ENCODE measurements at regions not wholly inside any gene's neighbourhood (a gene's known extent, or its start where the extent isn't known, plus 50 kb on each side); places are given as distances from the start of the nearest gene placed in this dataset.
"Not testable (repeated sequence)": the region's sequence is repeated elsewhere in the genome, so short reads cannot be mapped to it uniquely, and the experiment has no call there.

DNA sequence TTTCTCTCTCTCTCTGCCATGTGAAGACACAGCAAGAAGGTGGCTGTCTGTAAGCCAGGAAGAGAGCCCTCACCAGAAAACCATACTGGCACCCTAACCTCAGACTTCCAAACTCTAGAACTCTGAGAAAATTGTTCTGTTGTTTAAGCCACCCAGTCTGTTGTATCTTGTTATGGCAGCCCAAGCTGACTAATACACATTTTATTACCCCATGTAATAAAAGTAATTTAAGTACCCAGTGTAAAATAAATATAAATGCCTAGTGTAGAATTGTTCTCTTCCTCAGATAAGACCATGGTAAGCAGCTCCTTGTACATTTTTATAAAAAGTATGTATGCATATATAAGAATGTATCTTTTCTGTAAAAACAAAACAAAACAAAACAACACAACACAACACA is 119.7 kb downstream of the DTL start:
- Mint-ChIP-seq H3K27me3 (ENCODE audit: low read depth) (no peaks in the 10 kb centered on the region), H3K36me3 (ENCODE audit: insufficient read depth) (no peaks in the 10 kb centered on the region), H3K4me3 (no peak overlapping the region), H3K9me3 (no peaks in the 10 kb centered on the region), H3K4me1 (ENCODE audit: low read depth) (peaks cover 7% of the 10 kb centered on the region)
- DNase-seq (no peak), ATAC-seq (no peak)

DNA sequence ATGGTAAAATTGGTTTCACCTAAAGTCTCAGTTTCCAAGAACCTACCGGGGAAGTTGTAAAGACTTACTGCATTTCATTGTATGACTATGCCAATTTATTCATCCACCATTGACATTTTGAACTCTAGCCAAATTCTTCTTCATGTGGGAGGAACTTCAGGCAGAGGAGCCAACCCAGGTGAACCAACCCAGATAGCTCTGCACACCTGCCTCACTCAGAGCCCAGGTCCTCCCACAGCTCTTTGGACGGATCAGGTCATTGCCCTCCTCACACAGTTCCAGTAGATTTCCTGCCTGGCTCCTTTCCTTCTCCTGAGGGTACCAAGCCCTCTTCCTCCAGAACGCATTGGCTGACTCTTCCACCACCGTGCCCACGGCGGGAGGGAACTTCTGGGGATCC is 121.7 kb downstream of the DTL start:
- DNase-seq = no peak
- Mint-ChIP-seq H3K4me3 (no peak overlapping the region), H3K4me1 (ENCODE audit: low read depth) (peaks cover 17% of the 10 kb centered on the region), H3K36me3 (ENCODE audit: insufficient read depth) (no peaks in the 10 kb centered on the region), H3K27me3 (ENCODE audit: low read depth) (no peaks in the 10 kb centered on the region), H3K9me3 (no peaks in the 10 kb centered on the region)
- ATAC-seq = no peak

DNA sequence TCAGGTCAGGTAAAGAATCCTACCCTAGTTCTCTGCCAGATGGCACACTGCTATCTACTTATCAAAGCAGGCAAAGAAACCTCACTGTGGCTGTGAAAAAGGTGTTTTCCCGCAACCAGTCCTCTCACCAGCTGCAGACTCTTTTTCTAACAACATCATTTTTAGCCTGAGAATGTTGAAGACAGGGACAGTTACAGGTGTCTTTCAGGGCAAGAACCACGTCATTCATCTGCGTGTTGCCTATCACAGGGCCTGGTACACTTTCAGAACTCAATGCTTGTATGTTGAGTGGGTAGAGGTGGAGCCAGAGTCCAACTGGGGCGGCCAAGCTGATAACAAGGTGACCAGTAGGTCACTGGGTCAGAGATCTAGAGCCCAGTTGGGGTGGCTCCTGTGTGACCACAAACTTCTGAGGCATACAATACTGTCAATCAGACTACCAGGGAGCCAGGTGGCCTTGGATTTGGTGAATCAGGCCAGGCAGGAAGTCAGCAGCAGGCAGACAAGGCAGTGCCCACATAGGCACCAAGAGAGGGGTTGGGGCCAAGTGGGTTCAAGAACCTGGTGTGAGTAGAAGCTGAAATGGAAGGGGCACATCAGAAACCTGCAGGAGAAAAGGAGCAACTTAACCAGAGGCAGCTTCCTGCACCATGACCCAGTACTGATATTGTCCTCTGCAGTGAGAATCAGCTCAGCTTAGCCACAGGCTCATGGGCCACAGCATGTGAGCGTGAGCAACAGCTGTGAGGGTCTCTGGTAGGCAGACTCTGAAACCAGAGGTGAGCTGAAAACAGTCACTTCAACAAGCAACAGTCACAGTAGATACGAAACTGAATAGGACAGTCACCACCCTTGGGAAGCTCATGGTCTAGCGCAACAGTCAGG is 123.6 kb downstream of the DTL start:
- H3K36me3 Mint-ChIP-seq (ENCODE audit: insufficient read depth) = no peaks in the 10 kb centered on the region
- ATAC-seq (peak; percentile 23 to 43), DNase-seq (no peak)
- H3K27me3 Mint-ChIP-seq (ENCODE audit: low read depth) = no peaks in the 10 kb centered on the region
- peaks cover 28% of the 10 kb centered on the region for H3K4me1 Mint-ChIP-seq (ENCODE audit: low read depth)
- no peak overlapping the region for H3K4me3 Mint-ChIP-seq
- no peaks in the 10 kb centered on the region for H3K9me3 Mint-ChIP-seq

DNA sequence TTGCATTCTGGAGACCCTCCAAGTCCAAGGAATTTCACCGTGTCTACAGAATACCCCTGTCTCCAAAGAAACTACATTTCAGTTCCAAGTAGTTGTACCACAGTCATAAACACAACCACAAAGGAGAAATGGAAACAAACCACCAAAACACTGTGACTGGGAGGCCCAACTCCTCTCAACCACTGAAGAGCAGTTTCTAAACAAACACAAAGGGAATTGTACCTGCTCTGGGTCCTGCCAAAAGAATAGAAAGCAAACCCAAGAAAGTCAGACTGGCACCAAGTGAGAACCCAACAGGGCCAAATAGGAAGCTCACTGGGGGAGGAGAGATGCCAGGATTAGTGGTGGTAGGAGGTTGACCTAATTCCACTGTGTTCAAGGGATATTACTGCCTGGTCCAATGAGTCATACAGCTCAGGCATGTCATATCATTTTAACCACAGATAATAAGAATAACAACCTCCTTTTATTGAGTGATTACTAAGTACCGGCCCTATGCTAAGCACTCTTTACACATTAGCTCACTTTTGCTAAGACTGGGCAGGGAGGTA is 123.9 kb upstream of the PPP2R5A start:
- no peaks in the 10 kb centered on the region for H3K27me3 Mint-ChIP-seq (ENCODE audit: low read depth)
- peak; percentile 69 to 70 for ATAC-seq
- no peak overlapping the region for H3K4me3 Mint-ChIP-seq
- peaks cover 28% of the 10 kb centered on the region for H3K4me1 Mint-ChIP-seq (ENCODE audit: low read depth)
- H3K36me3 Mint-ChIP-seq (ENCODE audit: insufficient read depth) = no peaks in the 10 kb centered on the region
- no peaks in the 10 kb centered on the region for H3K9me3 Mint-ChIP-seq
- DNase-seq = no peak

DNA sequence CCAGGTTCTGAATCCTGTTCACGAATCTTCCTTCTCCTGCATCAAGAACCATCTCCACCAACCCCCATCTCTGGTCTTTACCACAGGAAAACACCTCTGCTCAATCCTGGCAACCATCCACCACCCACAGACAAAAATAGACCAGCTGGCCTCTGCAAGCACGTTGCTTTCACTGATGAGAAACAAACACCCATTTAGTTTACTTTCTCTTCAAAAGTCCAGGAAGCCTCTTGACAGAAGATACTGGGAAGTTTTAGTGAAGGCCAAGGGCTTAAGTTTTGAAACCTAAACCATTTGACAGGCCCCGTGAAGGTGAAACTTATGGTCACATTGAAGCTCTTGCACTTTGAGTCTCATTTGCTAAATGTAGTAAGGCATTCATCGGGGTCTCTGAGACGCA is 122.6 kb upstream of the PPP2R5A start:
- ATAC-seq = no peak
- Mint-ChIP-seq H3K4me1 (ENCODE audit: low read depth) (peaks cover 28% of the 10 kb centered on the region), H3K9me3 (no peaks in the 10 kb centered on the region), H3K27me3 (ENCODE audit: low read depth) (no peaks in the 10 kb centered on the region), H3K36me3 (ENCODE audit: insufficient read depth) (no peaks in the 10 kb centered on the region), H3K4me3 (no peak overlapping the region)
- no peak for DNase-seq

DNA sequence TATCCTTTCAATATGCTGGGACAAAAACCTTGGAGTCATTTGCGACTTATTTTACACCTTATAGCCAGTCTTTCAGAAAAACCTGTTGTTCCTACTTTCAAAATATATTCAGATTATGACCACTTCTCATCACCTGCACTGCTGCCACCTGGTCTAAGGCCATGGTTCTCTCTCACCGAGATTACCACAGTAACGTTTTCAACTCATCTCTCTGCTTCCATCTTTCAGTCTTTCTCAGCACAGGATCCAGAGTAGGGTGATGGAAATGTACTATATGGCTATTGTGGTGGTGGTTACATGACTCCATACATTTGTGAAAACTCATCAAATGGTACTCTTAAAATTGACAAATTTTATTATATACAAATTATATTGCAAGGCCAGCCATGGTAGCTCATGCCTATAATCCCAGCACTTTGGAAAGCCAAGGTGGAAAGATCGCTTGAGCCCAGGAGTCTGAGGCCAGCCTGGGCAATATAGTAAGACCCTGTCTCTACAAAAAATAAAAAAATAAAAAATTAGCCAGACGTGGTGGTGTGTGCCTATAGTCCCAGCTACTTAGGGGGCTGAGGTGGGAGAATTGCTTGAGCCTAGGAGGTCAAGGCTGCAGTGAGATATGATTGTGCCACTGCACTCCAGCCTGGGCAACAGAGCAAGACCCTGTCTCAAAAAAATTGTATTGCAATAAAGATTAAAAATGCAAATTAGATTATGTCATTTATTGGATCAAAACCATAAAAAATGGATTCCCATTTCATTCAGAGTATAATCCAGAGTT is 120.9 kb upstream of the PPP2R5A start:
- no peaks in the 10 kb centered on the region for H3K27me3 Mint-ChIP-seq (ENCODE audit: low read depth)
- H3K36me3 Mint-ChIP-seq (ENCODE audit: insufficient read depth) = no peaks in the 10 kb centered on the region

DNA sequence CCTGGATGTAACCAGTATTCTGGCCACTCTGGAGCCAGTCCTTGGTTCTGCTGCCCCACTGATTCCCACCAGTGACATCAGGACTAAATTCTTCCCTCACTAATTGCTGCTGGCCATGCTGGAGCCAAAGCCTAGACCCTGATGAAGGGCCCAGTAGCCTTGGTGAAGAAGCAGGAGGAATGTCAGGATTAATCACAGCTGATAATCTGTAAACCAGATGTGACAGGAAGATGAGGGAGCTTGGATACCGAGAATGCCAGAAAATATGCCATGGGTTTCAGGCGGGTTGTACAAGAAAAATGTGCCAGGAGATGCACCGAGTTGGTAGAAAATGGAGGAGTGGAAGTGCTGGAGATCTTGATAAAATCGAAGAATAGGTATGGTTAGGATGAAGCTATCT is 119.0 kb upstream of the PPP2R5A start:
- Mint-ChIP-seq H3K4me1 (ENCODE audit: low read depth) (peaks cover 18% of the 10 kb centered on the region), H3K9me3 (no peaks in the 10 kb centered on the region)
- ATAC-seq = no peak

More for the DNA sequence above, 120.9 kb upstream of the PPP2R5A start:
- no peaks in the 10 kb centered on the region for H3K9me3 Mint-ChIP-seq
- DNase-seq (no peak), ATAC-seq (no peak)
- H3K4me3 Mint-ChIP-seq = no peak overlapping the region
- peaks cover 22% of the 10 kb centered on the region for H3K4me1 Mint-ChIP-seq (ENCODE audit: low read depth)

DNA sequence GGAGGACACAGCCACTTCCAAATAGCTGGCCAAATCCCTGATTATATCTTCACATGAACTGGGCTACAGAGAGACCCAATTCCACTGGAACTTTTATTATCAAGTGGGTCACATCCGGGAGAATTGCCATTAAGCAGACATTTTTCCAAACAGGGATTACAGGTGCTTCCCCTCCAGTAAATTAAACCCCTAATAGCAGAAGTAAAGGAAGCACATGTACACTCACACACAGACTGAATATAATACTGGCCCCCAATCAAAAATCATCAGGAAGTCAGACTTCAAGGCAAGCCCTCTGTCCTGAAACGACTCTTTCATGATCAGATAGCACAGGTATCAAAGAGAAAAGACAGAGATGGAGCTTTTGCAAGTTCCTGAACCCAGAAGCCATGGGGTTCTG is 118.6 kb upstream of the PPP2R5A start:
- Mint-ChIP-seq H3K4me3 (no peak overlapping the region), H3K36me3 (ENCODE audit: insufficient read depth) (no peaks in the 10 kb centered on the region), H3K4me1 (ENCODE audit: low read depth) (peaks cover 14% of the 10 kb centered on the region), H3K27me3 (ENCODE audit: low read depth) (no peaks in the 10 kb centered on the region), H3K9me3 (no peaks in the 10 kb centered on the region)
- no peak for ATAC-seq
- no peak for DNase-seq

More for the DNA sequence above, 119.0 kb upstream of the PPP2R5A start:
- Mint-ChIP-seq H3K4me3 (no peak overlapping the region), H3K36me3 (ENCODE audit: insufficient read depth) (no peaks in the 10 kb centered on the region), H3K27me3 (ENCODE audit: low read depth) (no peaks in the 10 kb centered on the region)
- no peak for DNase-seq

DNA sequence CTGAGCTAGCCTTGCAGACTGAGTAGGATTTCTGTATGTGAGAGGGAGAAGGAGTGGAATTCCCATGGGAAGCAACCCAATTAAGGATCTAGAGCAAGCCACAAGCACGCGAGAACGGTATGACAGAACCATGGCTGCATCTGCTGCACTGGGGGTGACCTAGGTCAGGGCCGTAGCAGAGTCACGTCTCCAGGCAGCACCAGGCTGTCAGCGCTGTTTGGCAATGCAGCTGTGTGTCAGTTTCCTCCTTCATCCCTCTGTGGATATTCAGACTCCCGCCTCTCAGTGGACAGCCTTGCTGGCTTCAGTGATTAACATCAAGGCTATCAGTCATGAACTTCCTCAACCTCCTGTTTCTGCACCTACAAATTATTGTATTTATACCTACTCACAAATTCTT is 118.1 kb upstream of the PPP2R5A start:
- Mint-ChIP-seq H3K36me3 (ENCODE audit: insufficient read depth) (no peaks in the 10 kb centered on the region), H3K9me3 (no peaks in the 10 kb centered on the region), H3K27me3 (ENCODE audit: low read depth) (no peaks in the 10 kb centered on the region), H3K4me1 (ENCODE audit: low read depth) (peaks cover 12% of the 10 kb centered on the region), H3K4me3 (no peak overlapping the region)
- no peak for DNase-seq
- no peak for ATAC-seq

DNA sequence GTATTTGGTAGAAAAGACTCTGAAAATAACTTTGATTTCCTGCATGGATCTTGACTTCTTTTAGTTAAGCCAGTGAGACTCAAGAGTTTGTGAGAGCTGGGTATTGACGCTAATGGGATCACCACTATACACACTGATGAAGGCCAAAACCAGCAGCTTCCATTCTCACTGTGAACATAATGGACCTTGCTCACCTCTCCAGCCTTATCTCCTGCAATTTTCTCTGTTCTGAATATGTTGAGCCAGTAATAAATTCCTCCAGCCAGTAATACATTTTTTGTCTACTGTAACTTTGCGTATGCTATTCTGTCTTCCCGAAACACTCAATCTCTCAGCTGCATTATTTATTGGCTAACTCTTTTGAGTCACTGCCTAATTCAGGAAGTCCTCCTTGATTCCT is 111.6 kb upstream of the PPP2R5A start:
- ATAC-seq = no peak
- Mint-ChIP-seq H3K9me3 (no peaks in the 10 kb centered on the region), H3K36me3 (ENCODE audit: insufficient read depth) (no peaks in the 10 kb centered on the region), H3K27me3 (ENCODE audit: low read depth) (no peaks in the 10 kb centered on the region), H3K4me1 (ENCODE audit: low read depth) (no peaks in the 10 kb centered on the region), H3K4me3 (no peak overlapping the region)
- DNase-seq = no peak

DNA sequence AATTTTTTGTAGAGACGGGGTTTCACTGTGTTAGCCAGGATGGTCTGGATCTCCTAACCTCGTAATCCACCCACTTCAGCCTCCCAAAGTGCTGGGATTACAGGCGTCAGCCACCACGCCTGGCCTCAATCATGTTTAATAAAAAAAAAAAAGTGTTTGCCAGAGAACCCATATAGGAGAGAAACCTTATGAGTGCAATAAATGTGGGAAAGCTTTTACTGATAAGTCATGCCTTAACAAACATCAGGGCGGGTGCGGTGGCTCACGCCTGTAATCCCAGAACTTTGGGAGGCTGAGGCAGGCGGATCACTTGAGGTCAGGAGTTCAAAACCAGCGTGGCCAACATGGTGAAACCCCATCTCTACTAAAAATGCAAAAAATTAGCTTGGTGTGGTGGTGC is 110.9 kb upstream of the PPP2R5A start:
- H3K9me3 Mint-ChIP-seq, ATAC-seq: not testable (repeated sequence)

DNA sequence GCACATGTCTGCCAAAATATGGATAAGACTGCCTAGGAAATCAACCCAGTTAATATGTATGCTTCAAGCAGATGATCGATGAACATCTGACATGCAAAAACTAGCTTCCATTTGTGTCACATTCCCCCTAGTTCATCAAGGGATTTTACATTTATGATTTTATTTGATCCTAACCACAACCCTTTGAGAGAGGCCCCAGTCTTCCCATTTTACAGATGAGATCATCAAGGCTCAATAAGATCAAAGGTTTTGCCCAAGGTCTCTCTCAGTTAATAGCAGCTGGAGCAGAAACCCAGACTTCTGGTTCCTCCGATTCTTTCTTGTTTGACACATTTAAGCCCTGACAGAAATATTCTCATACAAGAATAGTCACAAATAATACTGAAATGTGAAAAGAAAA is 107.7 kb upstream of the PPP2R5A start:
- no peaks in the 10 kb centered on the region for H3K27me3 Mint-ChIP-seq (ENCODE audit: low read depth)
- H3K4me1 Mint-ChIP-seq (ENCODE audit: low read depth) = no peaks in the 10 kb centered on the region
- ATAC-seq (no peak), DNase-seq (no peak)
- H3K9me3 Mint-ChIP-seq = no peaks in the 10 kb centered on the region
- H3K4me3 Mint-ChIP-seq = no peak overlapping the region
- H3K36me3 Mint-ChIP-seq (ENCODE audit: insufficient read depth) = no peaks in the 10 kb centered on the region

More for the DNA sequence above, 110.9 kb upstream of the PPP2R5A start:
- H3K36me3 Mint-ChIP-seq (ENCODE audit: insufficient read depth); H3K4me1 Mint-ChIP-seq (ENCODE audit: low read depth); DNase-seq; H3K4me3 Mint-ChIP-seq; H3K27me3 Mint-ChIP-seq (ENCODE audit: low read depth): not testable (repeated sequence)

DNA sequence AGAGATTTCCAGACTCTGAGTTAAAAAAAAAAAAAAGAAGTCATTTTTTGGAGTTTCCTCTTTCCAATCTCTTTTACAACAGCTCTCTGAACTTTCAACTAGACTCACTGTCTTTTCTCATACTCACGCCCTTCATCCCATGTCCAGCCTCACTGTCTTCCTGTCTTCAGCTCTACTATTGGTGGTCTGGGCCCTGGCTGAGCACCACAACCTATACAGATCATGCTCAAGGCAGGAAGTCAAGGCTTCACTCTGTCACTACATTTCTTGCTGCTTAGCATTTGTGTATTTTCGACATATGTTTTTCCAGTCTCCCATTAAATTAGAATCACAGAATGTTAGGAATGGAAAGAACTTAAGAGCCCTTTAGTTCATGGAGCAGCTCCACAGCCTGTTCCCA is 106.4 kb upstream of the PPP2R5A start:
- ATAC-seq (no peak), DNase-seq (no peak)
- H3K9me3 Mint-ChIP-seq = no peaks in the 10 kb centered on the region
- no peaks in the 10 kb centered on the region for H3K4me1 Mint-ChIP-seq (ENCODE audit: low read depth)
- no peak overlapping the region for H3K4me3 Mint-ChIP-seq
- H3K36me3 Mint-ChIP-seq (ENCODE audit: insufficient read depth) = no peaks in the 10 kb centered on the region
- no peaks in the 10 kb centered on the region for H3K27me3 Mint-ChIP-seq (ENCODE audit: low read depth)

DNA sequence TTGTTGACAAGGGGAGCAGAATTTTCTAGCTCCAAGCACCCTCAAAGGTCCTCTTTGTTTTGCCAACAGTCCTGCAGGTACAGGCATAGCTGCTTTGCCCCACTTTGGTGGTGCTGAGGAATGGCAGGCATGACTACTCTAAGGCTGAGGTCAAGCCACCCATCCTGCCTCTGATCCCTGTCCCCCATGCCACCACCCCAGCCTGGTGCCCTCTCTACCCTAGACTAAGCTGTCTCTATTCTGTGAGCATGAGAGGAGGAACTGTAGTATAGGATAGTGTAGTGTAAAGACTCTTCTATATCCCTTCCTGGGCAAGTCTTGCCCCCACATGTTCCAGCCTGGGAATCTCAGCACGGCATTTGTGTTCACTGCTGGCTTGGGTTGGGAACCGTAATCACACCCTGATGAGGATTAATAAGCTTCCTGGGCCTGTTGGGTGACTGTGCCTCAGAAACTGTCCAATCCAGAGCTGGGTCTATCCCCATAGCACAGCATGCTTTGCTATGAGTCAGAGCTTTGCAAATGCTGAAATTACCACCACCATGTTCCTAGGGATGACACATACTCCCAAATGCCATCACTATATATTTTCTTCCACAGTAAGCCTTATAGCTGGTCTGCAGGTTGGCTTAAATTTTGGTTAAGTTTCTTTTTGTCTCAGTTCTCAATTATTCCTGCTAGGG is 105.7 kb upstream of the PPP2R5A start:
- Mint-ChIP-seq H3K4me1 (ENCODE audit: low read depth) (no peaks in the 10 kb centered on the region), H3K36me3 (ENCODE audit: insufficient read depth) (no peaks in the 10 kb centered on the region), H3K9me3 (no peaks in the 10 kb centered on the region), H3K27me3 (ENCODE audit: low read depth) (no peaks in the 10 kb centered on the region), H3K4me3 (no peak overlapping the region)
- ATAC-seq (peak in 1 of 2 donors; percentile 46), DNase-seq (no peak)

Measured in activated T-cell treated with anti-CD3 and anti-CD28 coated beads, Interleukin-2, amount 50 U/mL, for 4 hours (primary cell).